ENCODE measurements at regions not wholly inside any gene's neighbourhood (a gene's known extent, or its start where the extent isn't known, plus 50 kb on each side); places are given as distances from the start of the nearest gene placed in this dataset.

DNA sequence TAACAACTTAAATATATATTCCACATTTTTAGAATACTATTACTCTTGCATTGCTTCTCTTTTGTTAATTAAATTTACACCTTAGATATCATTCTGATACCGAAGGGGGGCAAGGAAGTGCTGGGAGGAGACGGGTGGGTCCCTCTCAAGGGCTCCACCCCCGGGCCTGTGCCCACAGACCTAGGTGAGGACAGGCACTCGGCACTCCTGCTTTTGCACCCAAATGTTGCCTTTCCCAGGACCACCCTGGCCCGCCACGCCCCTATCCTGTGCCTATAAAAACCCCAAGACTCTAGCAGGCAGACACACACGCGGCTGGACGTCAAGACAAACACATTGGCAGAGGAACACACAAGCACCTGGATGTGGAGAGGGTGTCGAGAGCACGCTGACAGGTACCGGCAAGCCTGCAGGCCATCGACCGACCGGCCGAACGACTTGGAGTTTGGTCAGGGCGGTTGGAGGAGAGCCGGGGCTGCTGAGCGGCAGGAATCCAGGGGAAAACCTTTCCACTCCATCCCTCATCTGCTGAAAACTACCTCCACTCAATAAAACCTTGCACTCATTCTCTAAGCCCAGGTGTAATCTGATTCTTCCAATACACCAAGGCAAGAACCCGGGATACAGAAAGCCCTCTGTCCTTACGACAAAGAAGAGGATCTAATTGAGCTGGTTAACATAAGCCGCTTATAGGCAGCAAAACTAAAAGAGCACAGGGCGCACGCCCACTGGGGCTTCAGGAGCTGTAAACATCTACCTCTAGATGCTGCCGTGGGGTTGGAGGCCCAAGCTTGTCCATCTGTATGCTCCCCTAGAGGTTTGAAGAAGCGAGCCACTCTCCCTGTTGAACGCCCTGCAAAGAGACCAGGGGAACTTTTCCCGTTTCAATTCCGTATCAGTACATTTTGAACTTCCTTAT, 197.4 kb upstream of the PRSS16 start:
- no peak for TF ChIP-seq POLR2A (IDR thresholded peaks at IDR 0.05)
- TF ChIP-seq, protein P1, sequence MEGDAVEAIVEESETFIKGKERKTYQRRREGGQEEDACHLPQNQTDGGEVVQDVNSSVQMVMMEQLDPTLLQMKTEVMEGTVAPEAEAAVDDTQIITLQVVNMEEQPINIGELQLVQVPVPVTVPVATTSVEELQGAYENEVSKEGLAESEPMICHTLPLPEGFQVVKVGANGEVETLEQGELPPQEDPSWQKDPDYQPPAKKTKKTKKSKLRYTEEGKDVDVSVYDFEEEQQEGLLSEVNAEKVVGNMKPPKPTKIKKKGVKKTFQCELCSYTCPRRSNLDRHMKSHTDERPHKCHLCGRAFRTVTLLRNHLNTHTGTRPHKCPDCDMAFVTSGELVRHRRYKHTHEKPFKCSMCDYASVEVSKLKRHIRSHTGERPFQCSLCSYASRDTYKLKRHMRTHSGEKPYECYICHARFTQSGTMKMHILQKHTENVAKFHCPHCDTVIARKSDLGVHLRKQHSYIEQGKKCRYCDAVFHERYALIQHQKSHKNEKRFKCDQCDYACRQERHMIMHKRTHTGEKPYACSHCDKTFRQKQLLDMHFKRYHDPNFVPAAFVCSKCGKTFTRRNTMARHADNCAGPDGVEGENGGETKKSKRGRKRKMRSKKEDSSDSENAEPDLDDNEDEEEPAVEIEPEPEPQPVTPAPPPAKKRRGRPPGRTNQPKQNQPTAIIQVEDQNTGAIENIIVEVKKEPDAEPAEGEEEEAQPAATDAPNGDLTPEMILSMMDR (IDR thresholded peaks at IDR 0.05): no peak

Measured in ovary (tissue), 3 donors.